Spleen (tissue), 7 donors: ENCODE measurements at regions not wholly inside any gene's neighbourhood (a gene's known extent, or its start where the extent isn't known, plus 50 kb on each side); places are given as distances from the start of the nearest gene placed in this dataset.

Experiments
- CTCF ChIP-seq, 11 experiments: fragments of 200-600 bp in 7 of 11; fragments of 450-650 bp in 4 of 11; sonication (generic) in 4 of 11; IDR thresholded peaks in 8 of 11; conservative IDR thresholded peaks in 3 of 11; 1 replicate in 7 of 11; 2 replicates in 4 of 11; pipeline versions ENCODE4 v1.4.0 to v1.8.0; 2016 to 2021; ENCODE audit warnings: antibody characterized with exemption in 11 of 11, inconsistent platforms in 4 of 11, mild to moderate bottlenecking in 1 of 11
- POLR2A ChIP-seq, 3 donors: fragments of 450-650 bp; IDR thresholded peaks; one replicate each; pipeline ENCODE4 v1.5.1; 2017; ENCODE audit warnings: antibody characterized with exemption in 3 of 3, mild to moderate bottlenecking in 1 of 3
- POLR2AphosphoS5 ChIP-seq, 3 donors: sonication (generic); formaldehyde crosslinking; IDR thresholded peaks; one replicate each; pipeline ENCODE4 v1.5.1; 2017; ENCODE audit warnings: antibody characterized with exemption in 3 of 3
- donor health status: DM: no; HTN: no; CAD: no; lungs with moderate emphysema.
- donor health status: DM: no; HTN: no; CAD: no.
- donor health status: DM: no; HTN: no; CAD: no.

- TF ChIP-seq CTCF (IDR thresholded peaks at IDR 0.05 in 8 of 11, conservative IDR thresholded peaks at IDR 0.05 in 3 of 11) (no peak), POLR2A (IDR thresholded peaks at IDR 0.05) (no peak), POLR2AphosphoS5 (IDR thresholded peaks at IDR 0.05) (no peak)
Measured at GRCh38 chr12:105469211-105469610, 138.7 kb downstream of the C12orf75 start.
